Activated T-helper 1 cell treated with anti-CD3 and anti-CD28 coated beads, Interleukin-12 subunit alpha, Interleukin-12 subunit beta, Interleukin-2, Interleukin-4 antibody, amounts not matched to agents 30 ng/mL and 10 ng/mL and 1 ng/mL, durations not matched to agents 14 hours and 24 hours and 36 hours (primary cell): ENCODE measurements at regions not wholly inside any gene's neighbourhood (a gene's known extent, or its start where the extent isn't known, plus 50 kb on each side); places are given as distances from the start of the nearest gene placed in this dataset.

ENCODE experiments used
- DNase-seq: peaks from one replicate; pipeline ENCODE4 v3.0.0; 2021; ENCODE audit warnings: low spot score
- H3K27ac Mint-ChIP-seq: one replicate; pipeline ENCODE4 v1.8.0; 2021; ENCODE audit warnings: mild to moderate bottlenecking, mixed read lengths
- H3K27me3 Mint-ChIP-seq: one replicate; pipeline ENCODE4 v1.8.0; 2022; ENCODE audit warnings: mild to moderate bottlenecking, moderate library complexity, mixed read lengths; ENCODE audit not compliant: insufficient read depth
- H3K36me3 Mint-ChIP-seq: one replicate; pipeline ENCODE4 v1.8.0; 2021; ENCODE audit warnings: low read depth, mixed read lengths
- H3K4me1 Mint-ChIP-seq: one replicate; pipeline ENCODE4 v1.8.0; 2021; ENCODE audit warnings: low read depth, mixed read lengths
- H3K4me3 Mint-ChIP-seq: one replicate; pipeline ENCODE4 v1.8.0; 2021; ENCODE audit warnings: mild to moderate bottlenecking, moderate library complexity, mixed read lengths
- H3K9me3 Mint-ChIP-seq: one replicate; pipeline ENCODE4 v1.8.0; 2021; ENCODE audit warnings: mixed read lengths
- intact Hi-C: fragments of 100-400 bp; cut with micrococcal nuclease; formaldehyde crosslinking; loops from one replicate; pipeline ENCODE4 v1.15.1; 2024

GRCh38 chr7:153081496-153081895 lies 321.9 kb downstream of the ACTR3B start:
- Mint-ChIP-seq H3K9me3 (no peaks in the 10 kb centered on the region), H3K27me3 (no peaks in the 10 kb centered on the region), H3K27ac (no peak overlapping the region), H3K36me3 (no peaks in the 10 kb centered on the region), H3K4me3 (no peak overlapping the region), H3K4me1 (no peaks in the 10 kb centered on the region)
- no peak for DNase-seq
- intact Hi-C loops, result no loop called here

DNA sequence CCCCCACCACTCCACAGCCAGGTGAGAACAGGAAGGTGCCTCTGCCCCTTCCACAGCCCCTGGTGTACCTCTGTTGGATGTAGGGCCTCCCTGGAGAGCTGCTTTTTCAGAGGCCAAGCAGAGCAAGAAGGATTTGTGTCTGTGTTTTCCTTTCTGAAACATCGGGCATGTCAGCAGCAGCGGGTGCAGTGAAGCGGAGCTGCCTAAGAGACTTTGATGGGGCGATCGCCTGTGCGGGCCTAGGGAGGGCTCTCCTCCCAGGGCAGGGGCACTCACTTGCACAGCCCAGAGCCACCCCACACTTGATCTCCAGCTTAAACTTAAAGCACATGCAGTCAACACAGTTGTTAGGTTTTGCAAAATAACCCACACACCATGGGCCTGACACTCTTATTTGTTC lies 324.7 kb downstream of the ACTR3B start:
- no peak overlapping the region for H3K27ac Mint-ChIP-seq
- intact Hi-C loops, result no loop called here
- no peaks in the 10 kb centered on the region for H3K4me1 Mint-ChIP-seq
- no peaks in the 10 kb centered on the region for H3K36me3 Mint-ChIP-seq
- no peak overlapping the region for H3K4me3 Mint-ChIP-seq
- no peaks in the 10 kb centered on the region for H3K27me3 Mint-ChIP-seq
- H3K9me3 Mint-ChIP-seq, result no peaks in the 10 kb centered on the region
- DNase-seq, result no peak

DNA sequence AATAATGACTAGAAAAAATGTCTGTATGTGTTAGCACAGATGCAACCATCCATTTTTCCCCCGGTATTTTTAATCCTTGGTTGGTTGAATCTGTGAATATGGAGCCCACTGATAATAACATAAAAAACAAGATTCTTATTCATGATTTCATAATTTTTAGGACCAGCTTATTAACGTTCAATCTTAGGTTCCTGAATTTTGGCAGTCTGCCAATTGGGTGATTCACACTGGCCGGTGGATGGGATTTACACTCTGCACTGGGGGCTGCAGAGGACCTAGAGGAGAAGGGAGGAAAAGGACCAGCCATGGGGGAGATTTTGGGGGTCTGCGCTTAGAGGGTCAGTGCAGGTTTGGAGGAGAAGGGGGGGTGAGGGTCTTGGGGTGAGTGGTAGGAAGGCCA lies 327.9 kb downstream of the ACTR3B start:
- no peak overlapping the region for H3K27ac Mint-ChIP-seq
- H3K4me1 Mint-ChIP-seq, result no peaks in the 10 kb centered on the region
- no peaks in the 10 kb centered on the region for H3K27me3 Mint-ChIP-seq
- DNase-seq, result no peak
- no peaks in the 10 kb centered on the region for H3K36me3 Mint-ChIP-seq
- no peaks in the 10 kb centered on the region for H3K9me3 Mint-ChIP-seq
- no peak overlapping the region for H3K4me3 Mint-ChIP-seq
- intact Hi-C loops, result no loop called here

GRCh38 chr7:153088601-153089000 lies 329.0 kb downstream of the ACTR3B start:
- Mint-ChIP-seq H3K27ac (no peak overlapping the region), H3K27me3 (no peaks in the 10 kb centered on the region)

GRCh38 chr7:153090209-153090608 lies 330.7 kb downstream of the ACTR3B start:
- no peaks in the 10 kb centered on the region for H3K27me3 Mint-ChIP-seq
- no peak for DNase-seq
- H3K4me1 Mint-ChIP-seq, result no peaks in the 10 kb centered on the region
- no peaks in the 10 kb centered on the region for H3K36me3 Mint-ChIP-seq
- H3K27ac Mint-ChIP-seq, result no peak overlapping the region
- intact Hi-C loops, result no loop called here
- H3K4me3 Mint-ChIP-seq, result no peak overlapping the region
- no peaks in the 10 kb centered on the region for H3K9me3 Mint-ChIP-seq

More at GRCh38 chr7:153088601-153089000, 329.0 kb downstream of the ACTR3B start:
- H3K4me3 Mint-ChIP-seq, result no peak overlapping the region
- intact Hi-C loops, result no loop called here
- DNase-seq, result no peak
- H3K36me3 Mint-ChIP-seq, result no peaks in the 10 kb centered on the region
- H3K4me1 Mint-ChIP-seq, result no peaks in the 10 kb centered on the region
- H3K9me3 Mint-ChIP-seq, result no peaks in the 10 kb centered on the region

- no peak for DNase-seq
- Mint-ChIP-seq H3K36me3 (no peaks in the 10 kb centered on the region), H3K4me3 (no peak overlapping the region), H3K9me3 (no peaks in the 10 kb centered on the region), H3K4me1 (no peaks in the 10 kb centered on the region), H3K27ac (no peak overlapping the region), H3K27me3 (no peaks in the 10 kb centered on the region)
- intact Hi-C loops, result no loop called here
Measured at GRCh38 chr7:153090764-153091163, 331.2 kb downstream of the ACTR3B start.

- H3K4me3 Mint-ChIP-seq, result no peak overlapping the region
- no peaks in the 10 kb centered on the region for H3K9me3 Mint-ChIP-seq
- H3K27ac Mint-ChIP-seq, result no peak overlapping the region
- no peak for DNase-seq
- intact Hi-C loops, result no loop called here
- no peaks in the 10 kb centered on the region for H3K4me1 Mint-ChIP-seq
- no peaks in the 10 kb centered on the region for H3K36me3 Mint-ChIP-seq
- no peaks in the 10 kb centered on the region for H3K27me3 Mint-ChIP-seq
Measured at GRCh38 chr7:153091477-153091876, 331.9 kb downstream of the ACTR3B start.

DNA sequence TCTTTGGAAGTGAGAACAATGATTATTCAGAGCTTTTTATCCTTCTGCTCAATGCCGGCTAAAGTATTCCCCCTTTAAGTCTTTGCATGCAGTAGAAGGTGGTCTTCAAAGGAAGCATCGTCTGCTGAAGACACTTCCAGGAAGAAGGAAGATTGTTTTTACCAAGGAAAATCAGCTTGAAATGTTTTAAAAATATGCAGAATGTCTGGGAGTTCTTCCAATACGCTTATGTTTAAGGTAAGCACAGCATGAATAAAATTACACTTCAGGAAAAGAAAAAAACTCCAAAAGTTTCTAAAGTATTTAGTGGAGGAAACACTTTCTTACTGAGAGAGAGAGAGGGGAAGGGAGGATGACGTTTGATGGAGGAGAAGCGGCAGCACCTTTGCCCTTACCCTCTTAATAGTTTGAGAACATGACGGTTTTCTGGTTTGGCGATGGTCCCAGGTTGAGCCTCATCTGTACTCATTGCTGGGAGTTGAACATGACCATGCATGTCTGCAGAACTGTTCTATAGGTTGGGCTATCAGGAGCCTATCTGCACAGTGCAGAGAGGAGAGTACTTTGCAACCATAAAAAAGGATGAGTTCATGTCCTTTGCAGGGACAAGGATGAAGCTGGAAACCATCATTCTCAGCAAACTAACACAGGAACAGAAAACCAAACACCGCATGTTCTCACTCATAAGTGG lies 338.1 kb downstream of the ACTR3B start:
- DNase-seq, result no peak
- intact Hi-C loops, result no loop called here

GRCh38 chr7:153099235-153099634 lies 339.7 kb downstream of the ACTR3B start:
- DNase-seq, result no peak
- peaks cover 5% of the 10 kb centered on the region for H3K9me3 Mint-ChIP-seq
- no peak overlapping the region for H3K4me3 Mint-ChIP-seq
- H3K27ac Mint-ChIP-seq, result no peak overlapping the region
- no peaks in the 10 kb centered on the region for H3K27me3 Mint-ChIP-seq
- H3K4me1 Mint-ChIP-seq, result no peaks in the 10 kb centered on the region
- H3K36me3 Mint-ChIP-seq, result no peaks in the 10 kb centered on the region
- intact Hi-C loops, result no loop called here

More for the DNA sequence above, 338.1 kb downstream of the ACTR3B start:
- no peaks in the 10 kb centered on the region for H3K27me3 Mint-ChIP-seq
- H3K9me3 Mint-ChIP-seq, result peaks cover 5% of the 10 kb centered on the region
- no peaks in the 10 kb centered on the region for H3K4me1 Mint-ChIP-seq
- H3K27ac Mint-ChIP-seq, result no peak overlapping the region
- no peak overlapping the region for H3K4me3 Mint-ChIP-seq
- no peaks in the 10 kb centered on the region for H3K36me3 Mint-ChIP-seq

GRCh38 chr7:153100691-153101237 lies 341.2 kb downstream of the ACTR3B start:
- H3K9me3 Mint-ChIP-seq, result peaks cover 5% of the 10 kb centered on the region
- no peaks in the 10 kb centered on the region for H3K4me1 Mint-ChIP-seq
- no peak overlapping the region for H3K27ac Mint-ChIP-seq
- H3K4me3 Mint-ChIP-seq, result no peak overlapping the region
- H3K36me3 Mint-ChIP-seq, result no peaks in the 10 kb centered on the region
- no peaks in the 10 kb centered on the region for H3K27me3 Mint-ChIP-seq
- intact Hi-C loops, result no loop called here
- no peak for DNase-seq

DNA sequence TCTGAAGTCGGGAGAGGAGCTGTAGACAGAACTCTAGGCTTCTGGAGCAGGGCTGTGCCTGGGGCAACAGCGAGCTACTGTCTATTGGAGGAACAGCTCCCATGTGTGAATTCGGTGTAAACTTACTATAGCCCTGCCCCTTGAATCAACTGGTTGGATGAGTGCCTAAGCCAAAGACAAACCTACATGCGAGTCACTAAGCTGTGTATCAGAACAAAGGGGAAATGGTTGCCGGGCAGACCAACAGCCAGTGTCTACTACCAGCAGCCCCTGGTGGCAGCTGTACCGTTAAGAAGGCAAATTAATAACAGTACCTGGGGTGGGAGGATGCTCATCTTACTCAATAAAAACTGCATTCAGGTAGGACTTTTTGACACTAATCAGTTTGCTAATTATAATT lies 343.6 kb downstream of the ACTR3B start:
- intact Hi-C loops, result no loop called here
- Mint-ChIP-seq H3K9me3 (peaks cover 5% of the 10 kb centered on the region), H3K36me3 (no peaks in the 10 kb centered on the region), H3K4me1 (no peaks in the 10 kb centered on the region), H3K27ac (no peak overlapping the region), H3K4me3 (no peak overlapping the region), H3K27me3 (no peaks in the 10 kb centered on the region)
- DNase-seq, result no peak

DNA sequence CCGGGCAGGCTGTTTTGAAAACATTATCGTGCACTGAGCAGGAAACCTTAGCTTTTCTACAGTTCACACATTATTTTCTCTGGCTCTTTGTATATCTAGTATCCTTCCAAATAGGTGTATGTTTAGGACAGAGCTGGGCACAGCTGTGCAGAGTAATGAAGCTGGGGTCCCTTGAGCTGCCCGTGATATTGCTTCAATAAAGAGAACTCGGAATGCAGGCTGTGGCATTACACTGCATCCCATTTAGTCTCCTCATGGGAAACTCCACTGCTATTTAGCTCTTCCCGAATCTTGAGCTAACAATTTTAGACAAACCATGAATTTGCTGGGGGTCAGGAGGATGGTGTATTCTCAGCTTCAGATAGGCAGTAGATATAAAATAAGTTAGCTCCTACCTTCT lies 348.3 kb downstream of the ACTR3B start:
- intact Hi-C loops, result no loop called here
- Mint-ChIP-seq H3K27ac (no peak overlapping the region), H3K4me3 (no peak overlapping the region), H3K4me1 (no peaks in the 10 kb centered on the region), H3K9me3 (peaks cover 4% of the 10 kb centered on the region), H3K36me3 (no peaks in the 10 kb centered on the region), H3K27me3 (no peaks in the 10 kb centered on the region)
- DNase-seq, result no peak

- no peak for DNase-seq
- H3K36me3 Mint-ChIP-seq, result no peaks in the 10 kb centered on the region
- intact Hi-C loops, result no loop called here
- no peaks in the 10 kb centered on the region for H3K27me3 Mint-ChIP-seq
- no peaks in the 10 kb centered on the region for H3K4me1 Mint-ChIP-seq
- H3K4me3 Mint-ChIP-seq, result no peak overlapping the region
- H3K9me3 Mint-ChIP-seq, result peaks cover 8% of the 10 kb centered on the region
- H3K27ac Mint-ChIP-seq, result no peak overlapping the region
Measured at GRCh38 chr7:153109566-153109965, 350.0 kb downstream of the ACTR3B start.

DNA sequence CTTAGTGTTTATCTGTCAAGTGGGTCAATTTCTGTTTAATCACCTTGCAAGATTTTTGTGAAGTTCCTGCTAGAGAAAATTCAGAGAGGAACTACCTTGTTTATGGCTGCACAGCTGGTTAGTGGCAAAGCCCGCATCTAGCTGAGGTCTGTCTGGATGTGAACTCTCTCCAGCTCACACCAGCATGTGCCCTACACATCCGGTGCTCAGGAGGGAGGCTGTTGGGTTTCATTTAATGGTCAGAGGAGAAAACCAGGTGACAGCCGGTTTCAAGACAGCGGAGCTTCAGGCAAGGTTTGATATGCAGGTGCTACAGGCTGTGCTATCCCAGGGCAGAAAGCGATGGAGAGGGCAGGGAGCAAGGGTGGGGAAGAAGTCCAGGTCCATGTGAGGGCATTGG lies 351.1 kb downstream of the ACTR3B start:
- Mint-ChIP-seq H3K27me3 (no peaks in the 10 kb centered on the region), H3K9me3 (peaks cover 8% of the 10 kb centered on the region), H3K4me1 (no peaks in the 10 kb centered on the region), H3K36me3 (no peaks in the 10 kb centered on the region), H3K4me3 (no peak overlapping the region), H3K27ac (no peak overlapping the region)
- intact Hi-C loops, result no loop called here
- no peak for DNase-seq
